HG03457 (cell line): ENCODE measurements at regions not wholly inside any gene's neighbourhood (a gene's known extent, or its start where the extent isn't known, plus 50 kb on each side); places are given as distances from the start of the nearest gene placed in this dataset.
"Not testable (repeated sequence)": the region's sequence is repeated elsewhere in the genome, so short reads cannot be mapped to it uniquely, and the experiment has no call there.

ENCODE experiments used
- ATAC-seq: cut with Tn5 transposase; IDR thresholded peaks from one replicate; pipeline ENCODE4 v1.9.1; 2021; ENCODE audit warnings: moderate number of reproducible peaks; ENCODE audit not compliant: unreplicated experiment

GRCh38 chr18:1267021-1267420 is 362.4 kb downstream of the ADCYAP1 start:
- ATAC-seq, result no peak

- no peak for ATAC-seq
These were observed 365.4 kb downstream of the ADCYAP1 start for GRCh38 chr18:1270081-1270480.

GRCh38 chr18:1273469-1273868 is 368.8 kb downstream of the ADCYAP1 start:
- no peak for ATAC-seq

DNA sequence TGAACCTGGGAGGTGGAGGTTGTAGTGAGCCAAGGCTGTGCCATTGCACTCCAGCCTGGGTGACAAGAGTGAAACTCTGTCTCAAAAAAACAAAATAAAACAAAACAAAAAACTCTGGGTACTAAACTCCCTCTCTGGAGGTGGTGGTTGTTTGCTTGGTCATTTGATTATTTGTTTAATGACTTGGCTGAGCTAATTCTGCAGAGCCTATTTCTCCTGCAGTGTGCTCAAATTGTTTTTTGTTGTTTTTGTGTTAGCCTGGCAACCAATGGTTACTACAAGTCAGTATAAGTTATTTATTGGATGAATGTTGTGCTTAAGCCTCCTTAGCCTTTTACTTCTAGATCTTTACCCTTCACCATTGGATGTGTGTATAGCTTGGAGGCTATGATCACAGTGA is 387.5 kb downstream of the ADCYAP1 start:
- ATAC-seq, result no peak

DNA sequence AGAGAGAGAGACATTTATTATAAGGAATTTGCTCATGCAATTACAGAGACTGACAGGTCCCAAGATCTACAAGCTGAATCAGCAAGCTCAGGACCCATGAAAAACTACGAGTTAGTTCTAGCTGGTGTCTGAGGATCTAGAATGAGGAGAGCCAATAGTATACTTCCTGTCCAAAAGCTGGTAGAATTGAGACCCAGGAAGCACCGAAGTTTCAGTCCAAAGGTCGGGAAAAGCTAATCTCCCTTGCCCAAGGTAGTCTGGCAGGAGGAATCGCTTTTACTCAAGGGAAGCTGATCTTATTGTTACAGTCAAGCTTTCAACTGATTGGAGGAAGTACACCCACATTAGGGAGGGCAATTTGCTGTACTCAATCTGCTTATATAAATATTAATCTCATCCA is 389.6 kb downstream of the ADCYAP1 start:
- no peak for ATAC-seq

DNA sequence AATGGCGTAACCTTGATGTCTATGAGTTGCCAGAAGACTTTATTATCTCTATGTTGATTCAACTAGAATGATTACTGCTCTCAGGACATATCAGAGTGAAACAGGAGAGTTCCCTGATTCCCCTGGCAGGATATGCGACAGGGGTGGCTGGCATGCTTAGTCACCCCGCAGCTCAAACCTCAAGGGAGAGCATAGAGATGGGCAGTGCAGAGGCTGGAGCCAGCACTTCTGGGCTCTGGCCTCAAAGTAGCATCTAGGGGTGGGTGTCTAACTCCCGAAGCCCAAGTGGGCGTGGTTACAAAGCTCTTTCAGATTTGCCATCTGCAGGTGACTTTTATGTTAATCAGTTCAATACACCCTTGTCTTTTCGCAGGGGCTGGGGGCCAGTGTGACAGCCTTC is 391.6 kb downstream of the ADCYAP1 start:
- ATAC-seq, result no peak

GRCh38 chr18:1302861-1303260 is 398.2 kb downstream of the ADCYAP1 start:
- ATAC-seq, result no peak

- ATAC-seq, result no peak
These were observed 399.8 kb downstream of the ADCYAP1 start for GRCh38 chr18:1304392-1304992.

DNA sequence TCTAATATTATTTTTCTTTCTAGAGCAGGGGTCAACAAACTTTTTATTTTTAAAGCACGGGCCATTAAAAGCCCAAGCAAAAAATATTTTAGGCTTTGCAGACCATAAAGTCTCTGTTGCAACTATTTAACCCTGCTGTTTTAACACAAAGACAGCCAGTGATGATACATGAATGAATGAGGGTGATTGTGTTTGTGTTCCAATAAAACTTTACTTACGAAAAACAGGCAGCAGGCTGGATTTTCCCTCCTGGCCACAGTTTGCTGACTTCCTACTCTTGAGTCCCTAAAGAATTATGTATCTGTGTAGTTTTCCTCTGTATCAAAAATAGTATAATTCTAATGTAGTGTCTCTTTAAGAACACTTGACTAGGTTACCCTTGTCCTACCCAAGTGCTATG is 402.0 kb downstream of the ADCYAP1 start:
- no peak for ATAC-seq

DNA sequence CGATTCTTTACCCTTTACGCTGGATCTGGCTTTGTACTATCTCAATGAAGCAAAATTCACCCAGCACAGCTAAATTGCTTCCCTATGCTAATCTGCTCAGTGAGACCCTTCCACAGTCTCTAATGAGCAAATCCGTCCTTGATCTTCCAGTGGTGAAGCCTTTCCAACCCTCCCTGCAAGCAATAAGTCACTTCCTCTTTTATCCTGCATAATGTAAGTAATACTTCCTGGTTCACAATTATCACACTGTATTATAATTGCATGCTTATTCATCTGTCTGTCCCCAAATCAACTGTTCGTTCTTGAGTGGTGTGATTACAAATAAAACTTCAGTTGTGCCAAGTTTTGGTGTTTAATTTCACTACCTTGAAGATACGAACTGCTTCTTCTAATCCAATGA is 404.0 kb downstream of the ADCYAP1 start:
- no peak for ATAC-seq

GRCh38 chr18:1311376-1311775 is 406.7 kb downstream of the ADCYAP1 start:
- ATAC-seq, result no peak

GRCh38 chr18:1335345-1335744 is 430.7 kb downstream of the ADCYAP1 start:
- not testable (repeated sequence) for ATAC-seq

DNA sequence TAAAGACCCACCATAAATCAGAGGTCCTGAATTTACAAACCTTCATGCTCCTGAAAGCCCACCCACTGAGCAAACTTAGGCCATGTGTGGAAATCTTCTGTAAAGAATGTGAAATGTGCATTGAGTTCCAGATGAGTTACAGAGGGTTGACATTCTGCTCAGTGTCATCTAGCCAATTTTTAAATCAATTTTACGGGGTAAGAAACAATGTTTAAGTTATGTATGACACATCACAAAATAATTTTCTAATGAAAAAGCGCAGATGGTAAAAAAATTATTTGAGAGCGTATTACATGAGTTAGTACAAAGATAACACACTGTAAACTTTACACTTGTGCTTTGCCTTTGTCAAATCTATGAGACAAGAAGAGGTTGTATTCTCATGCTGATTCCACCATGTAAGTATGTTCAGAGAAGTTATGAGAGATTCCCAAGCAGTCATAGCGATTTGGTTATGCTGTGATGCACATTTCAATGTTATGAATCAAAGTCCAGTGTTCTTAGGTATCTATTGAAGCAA is 446.3 kb downstream of the ADCYAP1 start:
- ATAC-seq, result no peak

DNA sequence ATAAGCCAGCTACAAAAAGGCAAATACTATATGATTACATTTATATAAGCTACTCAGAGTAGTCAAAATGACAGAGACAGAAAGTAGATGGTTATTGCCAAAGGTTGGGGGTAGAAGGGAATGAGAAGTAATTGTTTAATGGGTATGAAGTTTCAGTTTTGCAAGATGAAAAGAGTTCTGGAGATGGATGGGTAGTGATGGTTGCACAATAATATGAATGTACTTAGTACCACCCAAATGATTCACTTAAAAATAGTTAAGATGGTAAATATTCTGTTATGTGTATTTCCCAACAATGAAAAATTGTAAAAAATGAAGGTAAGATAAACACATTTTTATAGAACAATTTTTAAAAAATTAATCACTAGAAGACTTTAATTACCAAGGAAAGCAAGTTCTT is 448.4 kb downstream of the ADCYAP1 start:
- ATAC-seq, result no peak

DNA sequence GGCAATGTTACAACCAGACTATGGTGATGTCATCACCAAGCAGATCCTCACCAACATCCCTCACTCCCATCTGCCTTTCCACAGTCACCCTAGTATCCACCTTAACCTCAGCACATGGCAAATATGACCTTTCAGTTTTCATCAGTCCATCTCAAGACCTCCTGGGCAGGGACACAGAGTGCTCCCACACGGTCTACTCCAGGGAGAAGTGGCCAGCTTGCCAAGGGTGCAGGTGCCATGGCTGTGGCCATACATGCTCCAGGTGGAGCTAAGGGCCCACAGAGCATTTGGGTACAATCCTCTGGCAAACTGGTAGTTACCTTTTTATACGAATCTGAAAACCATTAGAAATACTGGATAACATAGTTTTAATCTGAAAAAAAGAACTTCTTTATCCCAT is 453.1 kb downstream of the ADCYAP1 start:
- ATAC-seq, result no peak

GRCh38 chr18:1361936-1362335 is 457.3 kb downstream of the ADCYAP1 start:
- ATAC-seq, result no peak

- peak; percentile 56 for ATAC-seq
These were observed 465.9 kb downstream of the ADCYAP1 start for GRCh38 chr18:1370552-1370951.

DNA sequence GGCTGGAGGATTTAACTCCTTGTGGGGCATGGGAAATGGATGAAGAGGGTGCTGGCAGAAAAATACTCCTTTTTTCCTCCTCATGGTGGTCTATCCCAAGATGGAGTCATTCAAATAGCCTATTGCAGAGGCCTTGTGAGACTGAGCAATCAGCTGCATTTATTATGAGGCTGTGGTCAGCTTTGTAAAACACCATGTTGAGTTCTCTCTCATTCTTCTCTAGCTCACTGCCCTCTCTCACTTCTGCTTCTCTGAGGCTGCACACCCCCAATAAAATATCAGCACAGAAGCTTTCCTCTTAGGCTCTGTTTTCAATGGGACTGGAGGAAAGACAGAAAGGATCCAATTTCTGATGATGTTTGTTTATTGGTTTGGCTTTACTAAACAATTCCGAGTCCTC is 467.1 kb downstream of the ADCYAP1 start:
- ATAC-seq, result no peak

- ATAC-seq, result no peak
These were observed 478.8 kb downstream of the ADCYAP1 start for GRCh38 chr18:1383465-1383864.

DNA sequence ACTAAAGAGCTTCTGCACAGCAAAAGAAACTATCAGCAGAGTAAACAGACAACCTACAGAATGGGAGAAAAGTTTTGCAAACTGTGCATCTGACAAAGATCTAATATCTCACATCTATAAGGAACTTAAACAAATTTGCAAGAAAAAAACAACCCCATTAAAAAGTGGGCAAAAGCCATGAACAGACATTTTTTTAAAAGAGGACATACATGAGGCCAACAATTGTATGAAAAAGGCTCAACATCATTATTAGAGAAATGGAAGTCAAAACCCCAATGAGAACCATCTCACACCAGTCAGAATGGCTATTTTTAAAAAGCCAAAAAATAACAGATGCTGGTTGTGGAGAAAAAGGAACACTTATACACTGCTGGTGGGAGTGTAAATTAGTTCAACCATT is 483.8 kb downstream of the ADCYAP1 start:
- ATAC-seq, result not testable (repeated sequence)

GRCh38 chr18:1392046-1392445 is 487.4 kb downstream of the ADCYAP1 start:
- ATAC-seq, result no peak

DNA sequence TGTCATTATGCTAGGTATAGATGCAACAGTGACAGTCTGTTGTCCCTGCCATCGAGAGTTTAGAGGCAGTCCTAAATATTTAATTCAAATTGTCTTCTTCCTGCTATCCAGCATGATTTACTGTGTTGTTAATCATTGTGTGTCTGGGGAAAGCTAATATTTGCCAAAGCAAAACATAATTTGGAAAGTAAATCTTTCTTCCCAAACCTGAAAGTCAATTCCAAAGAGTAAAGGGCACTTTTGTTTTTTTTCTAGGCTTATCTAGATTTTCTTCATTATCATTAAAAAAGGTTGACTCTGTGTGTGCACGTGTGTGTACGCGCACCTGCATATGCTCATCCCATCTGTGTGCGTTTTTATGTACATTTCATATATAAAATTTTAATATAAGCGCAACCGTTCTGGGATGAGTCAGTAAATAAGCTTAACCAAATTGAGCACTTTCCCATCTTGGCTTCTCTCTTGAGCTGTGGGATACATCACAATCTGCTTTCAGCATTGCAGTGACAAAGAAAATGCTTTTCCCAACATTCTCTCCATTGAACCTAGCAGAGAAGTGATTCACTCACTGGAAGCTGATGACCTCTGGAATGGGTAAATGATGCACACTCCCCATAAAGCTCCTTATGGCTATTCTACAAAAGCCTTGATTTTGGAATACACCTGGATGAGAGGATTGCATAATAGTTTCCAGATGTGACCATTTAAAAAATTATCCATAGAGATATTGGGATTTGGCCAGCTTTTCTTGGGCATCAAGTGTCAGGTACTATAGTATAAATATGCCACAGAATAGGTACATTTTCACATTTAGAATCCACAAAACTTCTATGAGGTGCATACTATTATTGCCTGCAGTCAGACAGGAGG is 488.4 kb downstream of the ADCYAP1 start:
- ATAC-seq, result no peak
